RWPE2 (cell line): ENCODE measurements at regions not wholly inside any gene's neighbourhood (a gene's known extent, or its start where the extent isn't known, plus 50 kb on each side); places are given as distances from the start of the nearest gene placed in this dataset.

Experiments used
- ATAC-seq: fragments of 200-7000 bp; cut with Tn5 transposase; 3 replicates; pipeline ENCODE4 v1.9.1; 2021; ENCODE audit warnings: low read depth
- DNase-seq: peaks from one replicate; pipeline ENCODE4 v3.0.0-alpha.2; 2020; ENCODE audit warnings: low spot score
- H3K27ac ChIP-seq: fragments of 450-650 bp; 2 replicates; pipeline ENCODE4 v1.5.1; 2017; ENCODE audit warnings: mild to moderate bottlenecking; ENCODE audit not compliant: poor library complexity, severe bottlenecking
- H3K27me3 ChIP-seq: fragments of 250-450 bp; sonication (Bioruptor Pico); 2 replicates; pipeline ENCODE4 v1.5.1; 2021; ENCODE audit warnings: mild to moderate bottlenecking, moderate library complexity; ENCODE audit not compliant: insufficient read depth, poor library complexity, severe bottlenecking
- H3K36me3 ChIP-seq: fragments of 250-450 bp; sonication (Bioruptor Pico); 2 replicates; pipeline ENCODE4 v1.5.1; 2020; ENCODE audit warnings: low read depth, mild to moderate bottlenecking, moderate library complexity
- H3K4me1 ChIP-seq: fragments of 250-450 bp; sonication (Bioruptor Pico); 2 replicates; pipeline ENCODE4 v1.5.1; 2021; ENCODE audit warnings: mild to moderate bottlenecking, moderate library complexity; ENCODE audit not compliant: insufficient read depth, poor library complexity, severe bottlenecking
- H3K4me3 ChIP-seq: fragments of 250-450 bp; sonication (Bioruptor Pico); 2 replicates; pipeline ENCODE4 v1.5.1; 2021; ENCODE audit warnings: mild to moderate bottlenecking, moderate library complexity; ENCODE audit not compliant: severe bottlenecking
- H3K9me3 ChIP-seq: fragments of 250-450 bp; sonication (Bioruptor Pico); 2 replicates; pipeline ENCODE4 v1.5.1; 2021; ENCODE audit warnings: mild to moderate bottlenecking, moderate library complexity; ENCODE audit not compliant: severe bottlenecking
- CTCF ChIP-seq: fragments of 450-650 bp; IDR thresholded peaks from one replicate; pipeline ENCODE4 v1.5.1; 2017; ENCODE audit warnings: mild to moderate bottlenecking, moderate library complexity; ENCODE audit not compliant: poor library complexity, severe bottlenecking

- H3K4me1 ChIP-seq, result peaks cover 4% of the 10 kb centered on the region
- H3K36me3 ChIP-seq, result no peaks in the 10 kb centered on the region
- H3K27ac ChIP-seq, result no peak overlapping the region
- TF ChIP-seq CTCF, result no peak
- no peaks in the 10 kb centered on the region for H3K27me3 ChIP-seq
- no peak for ATAC-seq
- DNase-seq, result no peak
- H3K4me3 ChIP-seq, result no peak overlapping the region
- peaks cover 2% of the 10 kb centered on the region for H3K9me3 ChIP-seq
These were observed 125.0 kb upstream of the EGLN3 start for GRCh38 chr14:34075826-34076225.

GRCh38 chr14:34075042-34075744 is 124.3 kb upstream of the EGLN3 start:
- TF ChIP-seq CTCF, result no peak
- no peaks in the 10 kb centered on the region for H3K27me3 ChIP-seq
- H3K9me3 ChIP-seq, result peaks cover 2% of the 10 kb centered on the region
- H3K36me3 ChIP-seq, result no peaks in the 10 kb centered on the region
- no peak overlapping the region for H3K27ac ChIP-seq
- no peak overlapping the region for H3K4me3 ChIP-seq
- ATAC-seq, result no peak
- no peak for DNase-seq
- no peaks in the 10 kb centered on the region for H3K4me1 ChIP-seq

- ATAC-seq, result no peak
These were observed 122.0 kb upstream of the EGLN3 start for GRCh38 chr14:34072921-34073320.

GRCh38 chr14:34072401-34072800 is 121.5 kb upstream of the EGLN3 start:
- DNase-seq (no peak), ATAC-seq (no peak)
- Histone ChIP-seq H3K36me3 (no peaks in the 10 kb centered on the region), H3K27me3 (no peaks in the 10 kb centered on the region), H3K27ac (no peak overlapping the region), H3K4me3 (no peak overlapping the region), H3K4me1 (no peaks in the 10 kb centered on the region), H3K9me3 (peaks cover 2% of the 10 kb centered on the region)
- TF ChIP-seq CTCF, result no peak

More at GRCh38 chr14:34072921-34073320, 122.0 kb upstream of the EGLN3 start:
- Histone ChIP-seq H3K27me3 (no peaks in the 10 kb centered on the region), H3K4me1 (no peaks in the 10 kb centered on the region), H3K9me3 (peaks cover 2% of the 10 kb centered on the region), H3K27ac (no peak overlapping the region), H3K36me3 (no peaks in the 10 kb centered on the region), H3K4me3 (no peak overlapping the region)
- no peak for DNase-seq
- no peak for TF ChIP-seq CTCF

GRCh38 chr14:34070917-34071407 is 120.1 kb upstream of the EGLN3 start:
- no peak for TF ChIP-seq CTCF
- H3K4me1 ChIP-seq, result no peaks in the 10 kb centered on the region
- H3K27me3 ChIP-seq, result no peaks in the 10 kb centered on the region
- no peaks in the 10 kb centered on the region for H3K36me3 ChIP-seq
- ATAC-seq (no peak), DNase-seq (no peak)
- no peak overlapping the region for H3K27ac ChIP-seq
- no peak overlapping the region for H3K4me3 ChIP-seq
- H3K9me3 ChIP-seq, result peaks cover 2% of the 10 kb centered on the region
